ENCODE measurements at regions not wholly inside any gene's neighbourhood (a gene's known extent, or its start where the extent isn't known, plus 50 kb on each side); places are given as distances from the start of the nearest gene placed in this dataset.
A peak's percentile ranks its signal among the peaks of the same experiment; 100 is the strongest.
"Not testable (repeated sequence)": the region's sequence is repeated elsewhere in the genome, so short reads cannot be mapped to it uniquely, and the experiment has no call there.

GRCh38 chr13:71300602-71301001, 566.4 kb downstream of the DACH1 start:
- no peak for DNase-seq (ENCODE audit: low spot score)

- DNase-seq (ENCODE audit: low spot score), result no peak
Observed at GRCh38 chr13:71291842-71292146, 575.2 kb downstream of the DACH1 start.

- peak; percentile 88 for DNase-seq (ENCODE audit: low spot score)
Observed at GRCh38 chr13:71290963-71291841, 575.8 kb downstream of the DACH1 start.

DNA sequence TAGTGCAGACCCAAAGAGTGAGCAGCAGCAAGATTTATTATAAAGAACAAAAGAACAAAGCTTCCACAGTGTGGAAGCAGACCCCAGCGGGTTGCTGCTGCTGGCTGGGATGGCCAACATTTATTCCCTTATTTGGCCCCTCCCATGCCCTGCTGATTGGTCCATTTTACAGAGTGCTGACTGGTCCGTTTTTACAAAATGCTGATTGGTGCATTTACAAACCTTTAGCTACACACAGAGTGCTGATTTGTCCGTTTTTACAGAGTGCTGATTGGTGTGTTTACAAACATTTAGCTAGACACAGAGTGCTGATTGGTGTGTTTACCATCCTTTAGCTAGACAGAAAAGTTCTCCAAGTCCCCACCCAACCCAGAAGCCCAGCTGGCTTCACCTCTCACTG, 577.0 kb downstream of the DACH1 start:
- not testable (repeated sequence) for DNase-seq (ENCODE audit: low spot score)

DNA sequence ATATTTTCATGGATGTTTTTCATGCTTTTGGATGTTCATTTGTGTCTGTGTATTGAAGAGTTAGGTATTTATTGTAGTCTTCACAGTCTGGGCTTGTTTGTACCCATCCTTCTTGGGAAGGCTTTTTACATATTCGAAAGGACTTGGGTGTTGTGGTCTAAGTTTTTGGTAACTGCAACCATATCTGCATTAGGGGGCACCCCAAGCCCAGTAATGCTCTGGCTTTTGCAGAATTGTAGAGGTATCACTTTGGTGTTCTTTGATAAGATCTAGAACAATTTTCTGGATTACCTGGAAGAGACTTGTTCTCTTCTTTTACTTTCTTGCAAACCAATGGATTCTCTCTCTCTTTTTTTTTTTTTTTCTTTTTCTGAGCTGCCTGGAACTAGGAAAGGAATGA, 581.3 kb downstream of the DACH1 start:
- DNase-seq (ENCODE audit: low spot score), result peak; percentile 7

DNA sequence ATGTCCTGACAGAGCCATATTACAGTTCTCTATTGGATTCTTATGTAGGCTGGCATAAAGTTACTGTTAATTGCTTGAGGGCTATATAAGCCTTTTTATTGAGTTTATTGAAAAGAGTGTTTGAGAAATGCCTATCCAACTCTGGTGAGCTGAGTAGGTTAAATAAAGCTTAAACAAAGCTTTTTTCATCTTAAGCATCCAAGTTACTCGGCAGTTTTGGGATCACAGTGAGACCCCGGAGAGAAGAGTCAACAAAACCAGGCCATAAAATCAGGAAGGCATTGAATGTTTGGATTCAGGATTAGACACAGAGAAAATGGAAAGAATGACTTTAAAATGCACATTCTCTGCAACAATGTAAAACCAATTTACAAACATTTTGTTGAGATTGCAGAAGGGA, 588.5 kb downstream of the DACH1 start:
- no peak for DNase-seq (ENCODE audit: low spot score)

DNA sequence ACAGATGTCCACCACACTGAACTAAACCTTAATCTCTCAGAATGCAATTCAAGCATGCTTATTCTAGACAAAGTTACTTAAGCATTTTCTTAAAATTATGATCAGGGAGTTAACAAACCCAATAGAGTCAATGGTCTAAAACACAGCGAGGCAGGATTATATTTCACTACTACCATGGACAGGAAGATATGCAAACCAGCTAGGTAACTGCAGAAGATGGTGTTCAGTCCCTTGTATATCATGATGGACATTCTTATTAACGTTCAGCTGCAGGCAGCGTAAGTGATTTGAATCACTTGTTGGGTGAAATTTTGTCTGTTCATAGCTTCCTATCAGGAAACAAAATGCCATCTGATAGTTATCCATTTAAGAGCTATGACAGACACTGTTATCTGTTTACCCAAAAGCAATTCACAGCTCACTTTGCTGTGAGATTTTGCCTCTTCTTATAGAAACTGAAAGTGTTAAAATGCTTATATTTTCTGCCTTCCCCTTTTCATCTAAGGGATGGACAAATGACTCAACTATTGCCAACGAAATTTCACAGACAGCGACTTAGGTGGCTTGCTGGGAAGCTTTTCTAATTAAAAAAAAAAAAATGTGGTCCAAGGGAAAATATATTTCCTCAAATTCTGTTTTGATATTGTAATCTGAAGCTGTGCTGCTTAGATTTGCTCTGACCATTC, 591.9 kb downstream of the DACH1 start:
- no peak for DNase-seq (ENCODE audit: low spot score)

DNA sequence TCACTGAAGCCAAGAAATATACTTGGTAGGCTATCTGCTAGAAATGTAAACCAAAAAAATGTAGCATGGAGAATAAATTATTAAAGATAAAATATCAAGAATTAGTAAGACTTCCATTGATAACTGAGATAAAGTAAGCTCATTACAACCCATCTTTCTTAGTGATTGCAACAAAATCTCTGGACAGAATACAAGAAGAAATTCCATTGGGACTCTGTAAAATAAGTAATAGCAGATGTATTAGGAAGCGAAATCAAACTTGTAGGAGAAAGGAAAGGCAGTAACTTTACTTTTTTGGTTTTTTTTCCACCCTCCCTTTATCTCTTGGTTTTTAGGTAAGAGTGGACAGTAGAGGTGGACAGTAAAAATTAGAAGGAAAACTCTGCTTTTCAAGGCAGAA, 605.7 kb downstream of the DACH1 start:
- no peak for DNase-seq (ENCODE audit: low spot score)

- no peak for DNase-seq (ENCODE audit: low spot score)
Observed at GRCh38 chr13:71260246-71260645, 606.8 kb downstream of the DACH1 start.

DNA sequence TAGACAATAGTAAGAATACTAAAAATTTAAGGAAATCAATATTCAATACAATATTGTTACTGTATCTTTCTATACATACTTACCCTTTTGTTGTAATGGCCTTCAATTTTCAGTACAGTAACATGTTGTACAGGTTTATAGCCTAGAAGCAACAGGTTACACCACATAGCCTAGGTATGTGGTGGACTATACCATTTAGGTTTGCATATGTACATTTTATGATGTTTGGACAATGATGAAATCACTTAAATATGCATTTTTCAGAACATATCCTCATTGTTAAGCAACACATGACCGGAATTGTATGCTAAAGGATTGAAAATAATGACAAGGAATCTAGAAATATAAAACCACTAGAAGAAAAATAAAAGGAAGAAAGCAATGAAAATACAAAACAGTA, 611.4 kb downstream of the DACH1 start:
- DNase-seq (ENCODE audit: low spot score), result no peak

- DNase-seq (ENCODE audit: low spot score), result no peak
Observed at GRCh38 chr13:71254384-71254783, 612.6 kb downstream of the DACH1 start.

DNA sequence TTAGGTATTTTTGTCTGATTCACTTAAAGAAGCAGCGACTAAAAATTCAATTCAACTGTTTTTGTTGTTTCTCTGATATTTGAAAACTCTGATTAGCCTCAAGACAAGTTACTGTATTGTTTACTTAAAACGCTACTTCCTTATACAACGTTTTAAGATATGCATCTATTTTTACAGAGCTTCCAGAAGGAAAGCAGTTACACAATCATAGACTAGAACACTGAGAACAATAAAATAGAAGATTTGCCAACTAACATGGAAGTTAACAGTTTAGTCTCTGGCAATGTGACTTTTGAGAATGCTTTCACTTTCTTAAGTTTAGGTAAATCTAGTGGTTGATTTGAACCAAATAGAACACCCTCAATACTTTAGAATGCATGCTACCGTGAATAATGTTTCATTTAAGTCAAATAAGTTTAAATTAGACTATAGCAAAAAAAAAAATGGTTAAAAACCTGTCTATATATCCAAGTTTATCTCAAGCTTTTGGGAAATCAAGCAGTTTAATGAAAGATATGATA, 614.8 kb downstream of the DACH1 start:
- no peak for DNase-seq (ENCODE audit: low spot score)

DNA sequence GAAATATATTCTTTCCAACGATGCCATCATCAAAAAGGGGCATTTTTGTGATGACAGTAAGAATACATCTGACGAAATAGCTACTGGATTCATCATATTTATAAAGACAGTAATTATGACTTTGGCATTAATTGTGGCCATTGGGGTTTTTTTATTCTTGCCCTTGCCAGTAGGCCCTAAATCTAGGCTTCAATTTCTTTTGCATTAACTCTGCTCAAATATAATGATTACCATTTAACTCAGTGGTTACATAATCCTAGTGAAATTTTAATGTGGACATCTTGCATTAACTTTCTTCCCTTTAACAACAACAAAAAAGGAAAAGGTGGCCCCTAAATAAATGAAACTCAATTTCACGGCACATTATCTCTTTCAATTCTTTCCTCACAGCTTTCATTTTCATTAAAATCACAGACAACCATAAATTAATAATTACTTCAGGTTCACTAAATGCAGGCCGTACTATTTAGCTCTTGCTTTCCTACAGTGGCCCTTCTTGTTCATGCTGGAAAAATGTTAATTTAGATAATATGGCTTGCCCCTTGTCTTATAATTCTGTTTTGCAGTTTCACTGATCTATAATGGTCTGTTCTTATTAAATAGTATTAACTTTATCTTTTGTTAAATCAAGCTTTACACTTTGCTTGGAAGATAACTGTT, 615.6 kb downstream of the DACH1 start:
- DNase-seq (ENCODE audit: low spot score), result no peak

- no peak for DNase-seq (ENCODE audit: low spot score)
Observed at GRCh38 chr13:71249011-71249410, 618.0 kb downstream of the DACH1 start.

DNA sequence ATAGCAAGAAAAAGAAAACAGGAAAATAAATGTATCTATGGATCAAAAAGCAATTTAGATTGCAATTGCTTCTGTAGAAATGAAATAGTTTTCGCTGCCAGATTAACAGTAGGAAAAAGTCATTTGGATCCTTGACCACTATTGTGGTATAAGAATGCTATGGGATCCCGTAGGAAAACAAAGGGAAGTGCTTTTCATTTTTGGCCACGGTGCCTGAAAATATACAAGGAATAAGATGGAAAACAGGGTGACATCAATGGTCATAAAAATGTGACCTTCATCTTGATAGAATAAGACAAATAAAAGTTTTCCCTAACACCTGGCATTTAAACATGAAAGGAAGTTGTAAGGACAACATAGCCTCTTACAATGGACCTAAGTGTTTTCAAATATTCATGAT, 622.8 kb downstream of the DACH1 start:
- no peak for DNase-seq (ENCODE audit: low spot score)

DNA sequence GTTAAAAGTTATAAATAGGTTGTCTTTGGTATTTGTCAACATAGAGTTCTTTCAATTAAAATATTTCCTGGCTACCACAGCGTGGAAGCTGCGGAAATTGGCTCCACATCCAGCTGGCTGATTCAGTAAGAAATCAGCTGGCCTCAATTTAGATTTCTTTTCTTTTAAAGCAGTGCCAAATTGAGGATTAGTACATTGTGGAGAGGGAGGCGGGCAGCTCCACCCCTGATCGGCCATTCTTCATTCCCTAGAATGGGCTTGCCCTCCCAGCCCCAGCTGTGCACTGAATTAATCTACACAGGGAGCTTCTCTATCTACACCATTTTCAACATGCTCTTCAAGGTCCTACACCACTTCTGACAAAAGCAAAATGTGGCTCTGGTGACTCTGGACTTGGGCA, 624.8 kb downstream of the DACH1 start:
- DNase-seq (ENCODE audit: low spot score), result no peak

GRCh38 chr13:71240911-71241310, 626.1 kb downstream of the DACH1 start:
- DNase-seq (ENCODE audit: low spot score), result peak; percentile 54

DNA sequence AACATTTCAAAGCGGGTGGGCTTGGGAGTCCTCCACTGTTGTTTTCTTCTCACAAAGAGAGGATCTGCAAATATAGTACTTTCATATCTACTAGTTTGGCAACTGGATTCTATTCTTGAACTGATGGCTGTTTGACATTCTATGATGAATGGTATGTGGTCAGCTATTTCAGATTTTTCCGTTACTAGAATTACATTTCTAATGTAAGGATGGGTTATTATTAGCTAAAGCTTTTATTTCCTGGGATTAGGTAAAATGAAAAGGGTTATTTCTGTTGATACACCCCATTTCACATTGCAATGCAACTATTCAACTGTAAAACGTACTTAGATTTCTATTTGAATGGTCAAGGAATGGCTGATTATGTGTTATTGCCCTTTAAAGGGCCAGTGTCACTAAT, 629.7 kb downstream of the DACH1 start:
- no peak for DNase-seq (ENCODE audit: low spot score)

GRCh38 chr13:71219698-71220415, 647.1 kb downstream of the DACH1 start:
- no peak for DNase-seq (ENCODE audit: low spot score)

- DNase-seq (ENCODE audit: low spot score), result peak; percentile 25
Observed at GRCh38 chr13:71218960-71219359, 648.0 kb downstream of the DACH1 start.

GRCh38 chr13:71217827-71218226, 649.2 kb downstream of the DACH1 start:
- DNase-seq (ENCODE audit: low spot score), result no peak

GRCh38 chr13:71214821-71215220, 652.2 kb downstream of the DACH1 start:
- no peak for DNase-seq (ENCODE audit: low spot score)

Data from RKO (cell line).